NCI-H2227 (cell line): ENCODE measurements at regions not wholly inside any gene's neighbourhood (a gene's known extent, or its start where the extent isn't known, plus 50 kb on each side); places are given as distances from the start of the nearest gene placed in this dataset.

Experiments used
- DNase-seq: peaks from one replicate; lab custom pipeline; 2025; ENCODE audit not compliant: unreplicated experiment; lab: John Stamatoyannopoulos, UW

DNA sequence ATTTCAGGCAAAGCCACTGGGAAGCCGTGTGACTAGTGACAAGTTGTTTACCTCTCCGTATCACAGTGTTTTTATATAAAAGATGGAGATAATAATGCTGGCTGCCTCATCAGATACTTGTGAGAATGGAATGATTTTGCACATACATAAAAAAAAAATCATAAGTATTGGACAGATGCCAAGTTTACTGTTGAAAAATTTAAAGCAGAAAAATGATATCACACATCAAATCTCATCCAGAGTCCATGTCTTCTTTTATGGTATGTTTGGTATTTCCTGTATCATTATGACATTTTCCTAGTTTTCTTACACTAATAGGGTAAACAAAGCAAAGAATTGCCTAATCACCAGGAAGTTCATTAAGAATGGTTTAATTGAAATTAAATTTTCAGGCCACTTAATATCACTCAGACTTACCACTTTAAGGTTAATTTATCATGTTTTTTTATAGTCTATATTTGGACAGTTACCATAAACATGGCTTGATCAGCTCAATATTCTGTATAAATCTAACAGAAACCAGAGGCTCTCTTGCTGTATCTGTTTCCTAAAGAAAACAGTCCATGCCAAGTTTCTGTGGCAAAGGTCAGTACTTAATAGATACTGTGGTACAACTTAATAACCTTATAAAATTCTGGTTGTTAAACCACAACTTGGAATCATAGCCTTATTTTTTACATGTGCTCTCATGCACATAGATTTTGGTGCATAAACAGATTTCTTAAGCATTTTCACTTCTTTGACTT, 656.5 kb upstream of the RIOK2 start:
- no peak for DNase-seq

DNA sequence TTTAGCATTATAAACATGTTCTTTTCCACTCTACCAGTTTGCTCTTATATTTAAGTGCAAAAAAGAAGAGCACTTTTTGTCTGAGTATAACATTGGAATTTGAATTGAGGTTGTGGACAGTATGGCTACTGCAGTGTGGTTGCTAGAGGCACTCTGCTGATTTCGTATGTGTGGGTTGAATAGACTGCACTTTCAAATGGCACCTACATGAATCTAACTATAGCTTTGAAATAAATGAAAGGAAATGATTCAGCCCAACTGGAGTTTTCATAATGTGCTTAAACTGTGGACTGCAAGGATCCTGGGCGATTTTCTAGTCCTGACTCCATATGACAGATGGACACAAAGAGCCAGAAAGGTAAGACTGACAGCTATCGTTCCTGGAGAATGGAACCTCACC, 657.6 kb upstream of the RIOK2 start:
- no peak for DNase-seq

DNA sequence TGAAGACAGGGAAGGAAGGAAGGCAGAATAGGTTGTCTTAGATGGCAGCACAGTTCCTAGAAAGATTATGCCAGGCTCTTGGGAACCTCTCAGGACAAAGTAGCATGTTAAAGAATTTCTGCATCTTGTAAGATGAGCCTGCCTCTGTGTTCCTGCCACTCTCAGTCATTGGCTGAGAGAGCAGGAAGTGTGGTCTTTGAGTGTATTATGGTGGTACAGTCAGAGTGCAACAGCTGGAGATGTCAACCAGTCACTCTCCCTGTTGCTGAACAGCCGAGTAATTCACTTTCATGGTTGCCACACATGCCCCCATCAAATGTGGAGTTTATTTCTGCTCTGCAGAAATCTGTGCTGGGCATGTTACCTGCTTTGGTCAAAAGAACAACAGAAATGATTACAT, 659.6 kb upstream of the RIOK2 start:
- DNase-seq, result no peak

DNA sequence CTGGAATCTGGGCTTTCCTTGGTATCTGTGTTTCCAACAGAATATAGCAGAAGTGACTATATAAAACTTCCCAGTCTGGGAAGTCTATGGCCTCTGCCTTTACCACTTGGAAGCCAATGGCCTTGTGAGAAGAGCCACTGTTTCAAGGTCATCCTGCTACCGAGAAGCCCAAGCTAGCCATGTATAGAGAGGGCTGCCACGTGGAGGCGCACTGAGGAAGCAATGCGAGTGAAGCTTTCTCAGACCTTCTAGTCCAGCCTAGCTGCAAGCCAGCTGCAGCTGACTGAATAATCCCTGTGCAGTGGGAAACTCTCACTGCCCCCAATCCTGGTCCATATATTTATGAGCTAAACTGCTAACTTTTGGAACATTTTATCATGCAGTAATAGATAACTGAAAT, 661.8 kb upstream of the RIOK2 start:
- no peak for DNase-seq

DNA sequence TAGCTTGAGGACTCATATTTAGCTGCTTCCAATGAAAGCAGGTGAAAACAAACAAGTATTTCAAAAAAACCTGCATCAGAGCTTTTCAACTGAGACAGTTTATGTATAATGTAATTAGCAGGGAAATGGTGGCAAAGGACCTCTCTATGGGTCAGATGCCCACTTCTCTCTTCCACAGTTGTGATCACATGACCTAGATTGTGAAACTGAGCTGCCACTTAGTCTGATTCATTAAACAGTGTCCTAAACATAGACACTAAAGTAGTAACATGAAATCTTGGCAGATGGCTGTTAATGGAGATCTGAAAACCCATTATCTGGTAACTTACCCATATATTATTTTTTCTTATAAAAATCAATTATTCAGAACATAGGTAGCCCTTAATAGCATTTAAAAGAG, 663.6 kb upstream of the RIOK2 start:
- no peak for DNase-seq

DNA sequence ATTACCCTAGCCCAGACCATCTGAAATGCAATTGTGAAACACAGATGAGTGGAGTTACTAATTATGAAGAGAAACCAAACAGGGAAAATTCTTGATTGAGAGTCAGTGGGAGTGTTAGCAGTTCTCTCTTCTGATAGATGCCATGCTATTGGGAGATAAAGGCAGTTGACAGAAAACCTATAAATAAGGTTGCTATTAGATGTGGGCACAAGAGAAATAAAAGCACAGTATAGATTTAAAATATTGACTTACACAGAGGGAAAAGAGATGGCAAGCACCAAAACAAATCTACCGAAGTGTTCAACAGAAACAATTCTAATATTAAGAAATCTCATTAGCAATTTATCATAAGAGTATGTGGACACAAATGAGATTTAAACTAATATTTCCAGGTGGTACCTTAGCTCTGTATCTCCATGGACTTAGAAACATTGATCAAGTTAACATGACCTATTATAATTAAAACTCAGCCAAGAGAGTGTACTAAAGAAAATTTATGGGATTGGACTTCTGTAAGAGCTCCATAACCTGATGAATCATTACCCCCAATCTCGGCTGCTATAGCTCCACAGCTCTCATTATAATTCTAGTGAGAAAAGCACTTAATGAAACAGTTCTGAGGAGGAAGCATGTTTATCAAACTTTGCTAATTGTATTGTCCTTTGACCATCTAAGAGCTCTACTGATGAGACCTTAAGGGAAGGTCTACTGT, 665.0 kb upstream of the RIOK2 start:
- DNase-seq, result no peak

DNA sequence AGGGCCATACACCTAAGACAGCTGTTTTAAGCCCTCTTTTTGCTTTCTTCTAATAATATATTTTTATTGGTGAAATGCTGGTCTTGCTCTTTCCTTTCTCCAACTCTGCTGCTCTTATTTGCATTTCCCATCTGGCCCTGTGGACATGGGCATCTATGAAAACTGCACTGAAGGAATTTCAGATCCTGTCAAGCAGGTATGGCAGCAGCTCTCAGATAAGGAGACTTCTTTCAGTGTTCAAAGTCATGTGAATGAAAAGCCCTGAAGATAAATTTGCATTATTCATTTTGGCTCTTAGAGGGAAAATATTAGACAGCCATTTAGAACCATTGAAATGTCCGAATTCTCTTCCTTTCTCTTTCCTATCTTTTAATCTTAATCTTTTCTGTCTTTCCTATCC, 668.0 kb upstream of the RIOK2 start:
- no peak for DNase-seq

DNA sequence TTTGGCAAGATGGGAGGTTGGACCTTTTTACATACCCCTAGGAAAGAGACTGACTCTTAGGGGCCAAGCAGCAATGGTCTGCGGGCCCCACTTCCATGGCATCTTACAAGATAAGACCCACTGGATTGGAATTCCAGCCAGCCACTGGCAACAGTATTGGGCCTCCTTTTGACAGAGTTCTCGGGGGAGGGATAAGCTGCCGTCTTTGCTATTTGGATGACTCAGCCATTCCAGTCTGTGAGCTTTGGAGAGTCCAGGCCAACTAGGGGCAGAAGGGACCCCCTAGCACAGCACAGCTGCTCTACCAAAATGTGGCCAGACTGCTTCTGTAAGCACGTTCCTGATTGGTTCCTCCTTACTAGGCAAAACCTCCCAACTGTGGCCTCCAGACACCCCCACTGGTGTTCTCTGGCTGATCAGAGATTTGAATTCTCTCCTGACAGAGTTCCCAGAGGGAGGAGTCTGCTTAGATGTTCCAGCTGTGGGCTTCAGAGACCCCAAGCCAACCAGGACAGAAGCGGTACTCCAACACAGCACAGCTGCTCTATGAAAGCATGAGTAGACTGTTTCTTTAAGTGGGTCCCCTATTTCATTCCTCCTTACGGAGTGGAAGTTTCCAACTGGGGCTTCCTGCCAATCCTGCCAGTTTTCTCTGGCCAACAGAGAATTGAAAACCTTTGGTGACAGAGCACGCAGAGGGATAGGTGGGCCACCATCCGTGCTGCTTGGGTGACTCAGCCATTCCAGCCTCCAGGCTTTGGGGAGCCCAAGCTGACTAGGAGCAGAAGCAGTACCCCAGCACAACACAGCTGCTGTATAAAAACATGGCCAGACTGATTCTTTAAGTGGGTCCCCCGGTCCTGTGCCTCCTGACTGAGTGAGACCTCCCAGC, 672.1 kb upstream of the RIOK2 start:
- DNase-seq, result no peak

DNA sequence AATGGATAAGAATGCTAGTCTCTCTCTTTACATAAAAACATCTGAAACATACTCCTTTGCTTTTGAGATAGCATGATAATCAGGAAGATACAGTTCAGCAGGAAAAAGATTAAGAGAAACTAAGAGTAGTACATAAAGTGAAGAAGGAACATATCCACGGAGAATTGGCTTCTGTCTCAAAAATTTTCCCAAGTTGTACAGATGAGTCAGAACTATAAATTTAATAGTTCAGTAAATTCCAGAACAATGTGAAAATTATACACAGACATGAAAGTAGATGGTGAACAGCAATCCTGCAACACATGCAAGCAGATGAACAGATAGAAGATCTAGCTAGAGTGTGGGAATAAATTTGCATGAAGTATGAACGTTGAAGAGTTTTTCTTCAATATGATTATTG, 691.4 kb upstream of the RIOK2 start:
- DNase-seq, result no peak

DNA sequence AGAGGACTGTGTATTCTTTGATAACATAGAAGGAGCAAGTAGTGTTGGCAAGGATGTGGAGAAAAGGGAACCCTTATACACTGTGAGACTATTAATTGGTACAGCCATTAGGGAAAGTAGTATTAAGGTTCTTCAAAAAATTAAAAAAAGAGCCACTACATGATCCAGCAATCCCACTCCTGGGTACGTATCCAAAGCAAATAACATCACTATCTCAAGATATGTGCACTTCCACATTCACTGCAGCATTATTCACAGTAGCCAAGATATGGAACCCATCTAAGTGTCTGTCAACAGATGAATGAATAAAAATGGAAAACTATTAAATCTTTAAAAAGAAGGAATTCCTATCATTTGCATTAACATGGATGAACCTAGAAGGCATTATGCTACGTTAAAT, 693.2 kb upstream of the RIOK2 start:
- no peak for DNase-seq

DNA sequence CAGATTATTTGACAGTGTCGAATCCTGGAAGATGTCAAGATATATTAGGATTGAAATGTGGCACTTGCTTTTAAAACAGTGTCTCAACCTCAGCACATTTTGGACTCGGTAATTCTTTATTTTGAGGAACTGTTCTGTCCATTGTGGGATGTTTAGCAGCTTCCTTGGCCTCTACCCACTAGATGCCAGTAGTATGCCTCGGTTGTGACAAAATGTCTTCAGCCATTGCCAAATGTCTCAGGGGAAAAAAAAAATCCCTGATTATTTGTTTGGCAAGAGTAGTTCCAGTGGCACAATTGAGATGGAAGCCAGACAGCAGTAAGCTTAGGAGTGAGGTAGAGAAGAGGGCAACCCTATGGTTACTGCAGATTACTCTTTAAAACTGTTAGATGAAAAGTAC, 694.5 kb upstream of the RIOK2 start:
- no peak for DNase-seq

DNA sequence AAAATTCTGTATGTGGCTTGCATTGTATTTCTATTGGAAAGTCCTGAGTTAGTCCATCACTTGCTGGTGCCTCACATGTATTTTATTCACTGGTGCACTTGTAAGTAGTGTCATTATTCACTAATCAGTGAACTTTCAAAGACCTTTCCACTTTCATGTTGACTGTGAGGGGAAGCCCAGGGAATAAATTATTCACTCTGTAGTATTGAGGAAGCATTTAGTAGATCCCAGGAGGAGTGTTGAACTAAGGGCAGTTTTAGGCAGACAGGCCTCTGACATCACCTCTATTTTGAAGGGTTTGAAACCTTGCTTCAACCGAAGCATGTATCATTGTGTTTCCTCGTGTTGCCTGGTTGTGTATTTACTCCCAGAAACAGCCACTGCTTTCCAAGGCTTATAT, 705.4 kb upstream of the RIOK2 start:
- DNase-seq, result no peak

DNA sequence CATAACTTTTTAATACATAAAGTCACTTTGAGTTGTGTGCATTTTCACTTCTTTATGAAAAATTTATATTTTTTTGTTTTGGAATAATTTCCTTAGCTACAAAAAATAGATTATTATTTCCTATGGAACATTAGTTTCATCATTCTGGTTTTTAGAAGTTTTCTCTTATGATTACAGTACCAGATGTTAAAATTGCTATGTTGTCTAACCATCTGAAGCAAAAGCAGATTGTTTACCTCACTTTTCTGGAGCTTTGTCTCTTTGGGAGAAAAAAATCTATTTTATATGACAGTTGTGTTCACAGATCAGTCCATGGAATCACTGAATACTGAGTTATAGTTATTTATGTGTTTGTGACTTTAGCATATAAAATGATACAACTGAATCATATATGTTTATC, 708.9 kb upstream of the RIOK2 start:
- no peak for DNase-seq

DNA sequence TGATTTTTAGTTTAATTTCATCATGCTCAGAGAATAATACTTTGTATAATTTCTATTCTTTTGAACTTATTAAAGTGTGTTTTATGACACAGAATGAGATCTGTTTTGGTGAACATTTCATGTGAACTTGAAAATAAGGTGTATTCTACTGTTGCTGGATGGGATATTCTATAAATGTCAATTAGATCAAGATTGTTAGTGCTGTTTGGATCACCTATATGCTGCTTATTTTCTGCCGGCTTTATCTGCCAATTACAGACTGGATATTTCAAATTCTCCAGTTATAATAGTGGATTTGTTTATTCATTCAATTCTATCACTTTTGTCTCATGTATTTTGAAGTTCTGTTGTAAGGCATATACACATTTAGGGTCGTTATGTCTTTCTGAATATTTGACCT, 720.7 kb upstream of the RIOK2 start:
- no peak for DNase-seq

DNA sequence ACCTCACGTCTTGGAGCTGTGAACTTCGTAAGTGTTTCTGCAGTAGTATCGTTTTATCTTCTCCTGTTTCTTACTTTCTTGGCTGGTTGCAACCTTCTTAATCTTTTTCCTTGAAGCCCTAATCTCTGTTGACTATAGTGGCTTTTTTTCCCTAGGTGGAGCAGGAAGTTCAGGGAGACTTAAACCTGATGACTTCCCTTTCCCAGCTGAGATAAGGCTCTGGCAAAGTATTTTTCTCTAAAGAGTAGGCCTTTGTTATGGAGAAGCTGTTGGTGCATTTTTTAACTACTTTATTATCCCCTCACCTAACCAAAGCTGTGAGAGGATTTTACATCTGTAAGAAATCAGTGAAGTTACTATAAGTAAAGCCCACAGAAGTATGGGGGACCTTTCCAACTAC, 723.1 kb upstream of the RIOK2 start:
- no peak for DNase-seq

DNA sequence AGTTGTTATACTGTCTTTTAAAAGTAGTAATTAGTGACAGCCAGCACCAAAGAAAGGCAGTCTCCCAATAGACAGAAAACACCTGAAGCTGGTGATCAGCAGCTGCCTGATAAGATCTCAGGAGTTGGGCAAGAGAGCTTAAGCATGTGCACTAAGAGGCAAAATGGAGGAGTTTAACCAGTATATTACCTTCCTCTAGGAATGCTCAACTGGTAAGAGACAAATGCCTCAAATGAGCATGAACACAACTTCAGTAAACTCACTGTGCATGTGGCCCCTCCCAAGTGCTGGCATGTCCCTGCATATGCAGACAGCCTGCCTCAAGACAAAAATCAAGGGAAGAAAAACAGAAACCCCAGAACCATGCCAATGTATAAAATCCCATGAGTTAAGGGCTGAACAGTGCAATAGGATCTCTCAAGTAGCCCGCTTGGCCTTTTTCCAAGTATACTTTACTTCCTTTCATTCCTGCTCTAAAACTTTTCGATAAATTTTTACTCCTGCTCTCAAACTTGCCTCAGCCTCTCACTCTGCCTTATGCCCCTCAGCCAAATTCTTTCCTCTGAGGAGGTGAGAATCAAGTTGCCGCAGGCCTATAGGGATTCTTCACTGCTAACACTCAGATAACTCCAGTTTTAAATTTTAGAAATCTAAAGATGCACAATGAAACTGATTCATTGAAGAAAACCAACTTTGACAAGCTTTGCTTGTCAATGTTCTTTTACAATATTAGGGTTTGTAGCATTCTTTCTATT, 724.8 kb upstream of the RIOK2 start:
- no peak for DNase-seq

DNA sequence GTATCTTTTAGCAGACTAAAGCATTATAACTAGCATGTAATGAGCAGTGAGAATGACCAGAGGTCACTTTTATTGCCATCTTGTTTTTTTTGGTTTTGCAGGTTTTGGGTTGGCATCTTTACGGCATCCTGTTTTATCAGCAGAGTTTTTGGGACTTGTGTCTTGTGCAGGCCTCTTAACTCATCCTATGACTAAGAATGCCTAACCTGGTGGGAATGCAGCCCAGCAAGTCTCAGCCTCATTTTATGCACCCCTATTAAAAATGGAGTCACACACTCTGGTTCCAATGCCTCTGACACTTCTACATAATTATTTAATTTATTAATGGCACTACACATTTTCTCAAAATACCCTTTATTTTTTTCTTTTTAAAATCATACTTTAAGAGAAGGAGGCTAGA, 726.5 kb upstream of the RIOK2 start:
- DNase-seq, result no peak

DNA sequence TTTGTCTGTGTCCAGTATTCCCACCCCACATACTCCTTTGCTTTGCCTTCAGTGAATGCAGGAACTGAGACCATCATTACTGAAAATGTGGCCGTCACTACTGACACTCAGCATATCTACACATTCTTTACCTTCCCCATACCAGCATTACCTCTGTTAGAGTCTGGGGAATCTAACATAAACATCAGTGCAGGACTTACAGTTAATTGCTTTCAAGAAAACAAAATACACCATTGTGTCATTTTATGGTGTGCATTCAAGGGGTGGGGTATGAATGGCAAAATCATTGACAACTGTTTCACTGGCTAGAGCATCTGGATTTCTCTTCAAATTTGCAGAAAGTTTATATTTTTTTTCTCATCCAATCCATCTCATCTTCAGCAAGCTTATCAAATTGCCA, 731.4 kb upstream of the RIOK2 start:
- DNase-seq, result no peak

DNA sequence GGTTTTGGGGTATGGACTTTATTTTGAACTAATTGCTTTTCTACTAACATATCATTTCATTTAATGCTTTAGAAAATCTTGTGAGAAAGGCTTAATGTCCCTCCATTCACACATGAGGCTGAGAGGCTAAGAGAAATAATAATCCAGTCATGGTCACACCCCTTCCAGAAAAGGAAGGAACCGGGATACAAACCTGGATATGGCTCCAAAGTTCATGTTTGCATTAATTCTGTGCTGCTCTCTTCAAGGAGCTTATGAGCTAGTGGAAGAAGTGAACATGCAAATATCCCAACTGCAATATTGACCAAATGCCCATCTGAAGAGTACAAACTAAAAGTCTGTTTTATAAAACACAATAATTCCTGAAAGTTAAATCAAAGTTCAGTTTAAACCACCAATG, 732.1 kb upstream of the RIOK2 start:
- DNase-seq, result no peak

DNA sequence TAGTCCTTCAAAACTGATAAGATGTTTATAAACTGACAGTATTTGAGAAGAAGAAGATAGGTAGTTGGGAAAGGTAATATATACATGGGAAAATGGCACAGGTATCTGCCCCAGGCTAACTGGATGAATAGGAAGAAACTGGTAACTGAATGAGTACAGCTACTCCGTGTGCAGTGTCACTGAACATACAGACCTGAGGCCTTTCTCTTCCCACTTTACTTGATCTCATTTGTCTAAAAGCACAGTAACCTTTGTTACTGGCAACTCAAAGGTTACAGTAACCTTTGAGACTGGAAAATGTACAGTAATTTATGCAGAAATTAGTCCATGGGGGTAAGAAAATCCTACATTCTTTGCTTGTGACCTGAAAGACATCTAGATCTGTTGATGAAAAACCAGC, 735.0 kb upstream of the RIOK2 start:
- no peak for DNase-seq

DNA sequence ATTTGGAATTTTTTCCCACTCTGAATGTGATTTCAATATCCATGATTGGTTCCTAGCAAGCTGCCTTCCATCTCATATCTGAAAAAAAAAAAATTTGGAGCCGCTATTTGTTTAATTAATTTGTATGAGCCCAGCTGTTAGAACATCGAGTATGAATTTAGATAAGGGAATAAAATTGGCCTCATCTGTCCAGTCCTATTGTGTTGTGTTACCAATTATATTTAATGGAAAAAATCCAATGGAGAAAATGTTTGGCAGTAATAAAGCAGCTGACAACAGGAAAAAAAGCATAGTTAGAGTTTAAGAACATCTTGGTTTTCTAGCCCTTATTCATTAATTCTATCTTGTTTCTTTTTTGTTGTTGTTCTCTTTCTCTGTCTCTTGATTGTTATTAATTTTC, 735.6 kb upstream of the RIOK2 start:
- DNase-seq, result no peak
